ENCODE measurements at regions not wholly inside any gene's neighbourhood (a gene's known extent, or its start where the extent isn't known, plus 50 kb on each side); places are given as distances from the start of the nearest gene placed in this dataset.

- no peak for DNase-seq (ENCODE audit: low spot score)
- H3K4me1 ChIP-seq (ENCODE audit: insufficient read depth), result no peaks in the 10 kb centered on the region
- no peaks in the 10 kb centered on the region for H3K36me3 ChIP-seq (replicated peaks; ENCODE audit: insufficient read depth, low read depth)
- TF ChIP-seq CTCF (IDR thresholded peaks at IDR 0.05; ENCODE audit: poor library complexity), result no peak
- TF ChIP-seq EZH2 (IDR thresholded peaks at IDR 0.05; ENCODE audit: borderline replicate concordance), result no peak
- TF ChIP-seq EZH2phosphoT487 (IDR thresholded peaks at IDR 0.05; ENCODE audit: low read depth, severe bottlenecking, unreplicated experiment), result no peak
- H3K79me2 ChIP-seq, result no peaks in the 10 kb centered on the region
- no peaks in the 10 kb centered on the region for H3K27me3 ChIP-seq
- H3K4me2 ChIP-seq, result no peak overlapping the region
- 94% methylated on average over 1 of the region's 1 CpG for WGBS (ENCODE audit: low lambda C conversion rate, missing lambda C conversion rate)
- no peak overlapping the region for H3K27ac ChIP-seq
- peaks cover 10% of the 10 kb centered on the region for H3K9me3 ChIP-seq (ENCODE audit: low read depth)
- H4K20me1 ChIP-seq (ENCODE audit: insufficient read depth, poor library complexity, severe bottlenecking), result no peaks in the 10 kb centered on the region
- H2AFZ ChIP-seq, result no peak overlapping the region
- no peaks in the 10 kb centered on the region for H3K9me2 ChIP-seq (replicated peaks; ENCODE audit: insufficient read depth)
- no peak overlapping the region for H3K4me3 ChIP-seq
Measured at GRCh38 chr9:12014488-12014887, 678.7 kb upstream of the TYRP1 start.

- peak; percentile 23 for DNase-seq (ENCODE audit: low spot score)
- no peaks in the 10 kb centered on the region for H4K20me1 ChIP-seq (ENCODE audit: insufficient read depth, poor library complexity, severe bottlenecking)
- no peaks in the 10 kb centered on the region for H3K27me3 ChIP-seq
- no peaks in the 10 kb centered on the region for H3K79me2 ChIP-seq
- peaks cover 23% of the 10 kb centered on the region for H3K4me1 ChIP-seq (ENCODE audit: insufficient read depth)
- H3K4me3 ChIP-seq, result no peak overlapping the region
- no peaks in the 10 kb centered on the region for H3K36me3 ChIP-seq (replicated peaks; ENCODE audit: insufficient read depth, low read depth)
- no peak overlapping the region for H3K27ac ChIP-seq
- TF ChIP-seq EZH2phosphoT487 (IDR thresholded peaks at IDR 0.05; ENCODE audit: low read depth, severe bottlenecking, unreplicated experiment) (no peak), CTCF (IDR thresholded peaks at IDR 0.05; ENCODE audit: poor library complexity) (no peak), EZH2 (IDR thresholded peaks at IDR 0.05; ENCODE audit: borderline replicate concordance) (no peak)
- no peak overlapping the region for H2AFZ ChIP-seq
- peak overlapping the region; percentile 35 for H3K4me2 ChIP-seq
- no peaks in the 10 kb centered on the region for H3K9me3 ChIP-seq (ENCODE audit: low read depth)
- H3K9me2 ChIP-seq (replicated peaks; ENCODE audit: insufficient read depth), result no peaks in the 10 kb centered on the region
- WGBS (ENCODE audit: low lambda C conversion rate, missing lambda C conversion rate), result 26% methylated on average over 8 of the region's 8 CpGs
Measured at GRCh38 chr9:12054235-12054634, 639.0 kb upstream of the TYRP1 start.

- Histone ChIP-seq H3K36me3 (replicated peaks; ENCODE audit: insufficient read depth, low read depth) (no peaks in the 10 kb centered on the region), H2AFZ (no peak overlapping the region), H3K4me1 (ENCODE audit: insufficient read depth) (peaks cover 24% of the 10 kb centered on the region), H3K4me3 (no peak overlapping the region), H3K9me3 (ENCODE audit: low read depth) (no peaks in the 10 kb centered on the region), H3K27ac (no peak overlapping the region), H3K9me2 (replicated peaks; ENCODE audit: insufficient read depth) (no peaks in the 10 kb centered on the region), H4K20me1 (ENCODE audit: insufficient read depth, poor library complexity, severe bottlenecking) (no peaks in the 10 kb centered on the region), H3K4me2 (no peak overlapping the region), H3K27me3 (no peaks in the 10 kb centered on the region), H3K79me2 (no peaks in the 10 kb centered on the region)
- 85% methylated on average over 2 of the region's 2 CpGs for WGBS (ENCODE audit: low lambda C conversion rate, missing lambda C conversion rate)
- no peak for DNase-seq (ENCODE audit: low spot score)
- TF ChIP-seq CTCF (IDR thresholded peaks at IDR 0.05; ENCODE audit: poor library complexity), result no peak
- TF ChIP-seq EZH2 (IDR thresholded peaks at IDR 0.05; ENCODE audit: borderline replicate concordance), result no peak
- TF ChIP-seq EZH2phosphoT487 (IDR thresholded peaks at IDR 0.05; ENCODE audit: low read depth, severe bottlenecking, unreplicated experiment), result no peak
Measured at GRCh38 chr9:12056874-12057273, 636.3 kb upstream of the TYRP1 start.

- Histone ChIP-seq H4K20me1 (ENCODE audit: insufficient read depth, poor library complexity, severe bottlenecking) (no peaks in the 10 kb centered on the region), H3K4me1 (ENCODE audit: insufficient read depth) (peaks cover 21% of the 10 kb centered on the region), H3K4me3 (no peak overlapping the region), H3K27ac (no peak overlapping the region), H3K79me2 (no peaks in the 10 kb centered on the region), H3K27me3 (no peaks in the 10 kb centered on the region), H3K9me2 (replicated peaks; ENCODE audit: insufficient read depth) (no peaks in the 10 kb centered on the region), H3K4me2 (no peak overlapping the region), H2AFZ (no peak overlapping the region), H3K9me3 (ENCODE audit: low read depth) (no peaks in the 10 kb centered on the region), H3K36me3 (replicated peaks; ENCODE audit: insufficient read depth, low read depth) (no peaks in the 10 kb centered on the region)
- DNase-seq (ENCODE audit: low spot score), result no peak
- WGBS (ENCODE audit: low lambda C conversion rate, missing lambda C conversion rate), result 50% methylated on average over 2 of the region's 2 CpGs
- TF ChIP-seq EZH2phosphoT487 (IDR thresholded peaks at IDR 0.05; ENCODE audit: low read depth, severe bottlenecking, unreplicated experiment), result no peak
- TF ChIP-seq EZH2 (IDR thresholded peaks at IDR 0.05; ENCODE audit: borderline replicate concordance), result no peak
- TF ChIP-seq CTCF (IDR thresholded peaks at IDR 0.05; ENCODE audit: poor library complexity), result no peak
Measured at GRCh38 chr9:12060067-12060466, 633.1 kb upstream of the TYRP1 start.

Data from hepatocyte (in vitro differentiated cells).